Lung (tissue), 11 donors: ENCODE measurements at regions not wholly inside any gene's neighbourhood (a gene's known extent, or its start where the extent isn't known, plus 50 kb on each side); places are given as distances from the start of the nearest gene placed in this dataset.

Experiments used
- ATAC-seq: fragments of 200-7000 bp; cut with Tn5 transposase; one replicate; pipeline ENCODE4 v1.9.1; 2020; ENCODE audit warnings: moderate number of reproducible peaks; ENCODE audit not compliant: insufficient read depth, low FRiP score
- DNase-seq, 3 donors: peaks; one replicate each; pipeline ENCODE4 v3.0.0-alpha.2; 2013 to 2017
- H3K27ac ChIP-seq, 2 donors: one replicate each; pipeline ENCODE4 v1.5.1; 2013; ENCODE audit warnings: mild to moderate bottlenecking in 2 of 2, moderate library complexity in 2 of 2, control low read depth in 1 of 2, inconsistent platforms in 1 of 2, low read depth in 1 of 2, low read length in 1 of 2
- H3K27me3 ChIP-seq, 3 donors: one replicate each; pipeline ENCODE4 v1.5.1; 2013; ENCODE audit warnings: low read length in 2 of 3; ENCODE audit not compliant: control insufficient read depth in 3 of 3, insufficient read depth in 3 of 3
- H3K36me3 ChIP-seq, 4 donors: one replicate each; pipeline ENCODE4 v1.5.1; 2013; ENCODE audit warnings: low read length in 4 of 4, mild to moderate bottlenecking in 1 of 4, moderate library complexity in 1 of 4; ENCODE audit not compliant: control insufficient read depth in 4 of 4, insufficient read depth in 4 of 4
- H3K4me1 ChIP-seq, 5 donors: one replicate each; pipeline ENCODE4 v1.5.1; 2013; ENCODE audit warnings: low read length in 5 of 5, mild to moderate bottlenecking in 2 of 5, moderate library complexity in 1 of 5; ENCODE audit not compliant: control insufficient read depth in 5 of 5, insufficient read depth in 5 of 5
- H3K4me3 ChIP-seq: one replicate; pipeline ENCODE4 v1.5.1; 2013; ENCODE audit warnings: mild to moderate bottlenecking, control low read depth, moderate library complexity
- H3K9ac ChIP-seq, 2 donors: one replicate each; pipeline ENCODE4 v1.5.1; 2013; ENCODE audit warnings: low read length in 2 of 2, control low read depth in 1 of 2; ENCODE audit not compliant: insufficient read depth in 1 of 2
- H3K9me3 ChIP-seq, 4 donors: one replicate each; pipeline ENCODE4 v1.5.1; 2013; ENCODE audit warnings: low read length in 3 of 4, mild to moderate bottlenecking in 1 of 4, moderate library complexity in 1 of 4; ENCODE audit not compliant: control insufficient read depth in 4 of 4, insufficient read depth in 3 of 4
- CTCF ChIP-seq: IDR thresholded peaks from 2 replicates; pipeline ENCODE4 v1.5.1; 2012; ENCODE audit warnings: mild to moderate bottlenecking; ENCODE audit errors: control extremely low read depth, extremely low read depth
- WGBS, 2 donors: extraction: QIAGEN DNeasy Blood & Tissue Kit; methylation state at CpG; one replicate each; pipeline ENCODE4 v1.1.7; 2013; 5-methylcytosine and 5-hydroxymethylcytosine counted together
- donor health status: control.
- donor health status: control.
- donor health status: Bipolar disorder and iron deficiency.
- donor health status: healthy.
- donor health status: DM: yes; HTN: yes; CAD: no.

GRCh38 chr22:49678842-49679170, 148.9 kb downstream of the BRD1 start:
- 66 to 71% methylated on average over 10 of the region's 10 CpGs for WGBS, 2 donors
- DNase-seq = no peak
- H3K27ac ChIP-seq = no peak overlapping the region
- H3K9me3 ChIP-seq = no peaks in the 10 kb centered on the region
- H3K9ac ChIP-seq = no peak overlapping the region
- peaks cover 0 to 55% (median 12%) of the 10 kb centered on the region in 3 donors for H3K27me3 ChIP-seq
- ATAC-seq = no peak
- H3K4me3 ChIP-seq = no peak overlapping the region
- TF ChIP-seq CTCF = no peak
- no peaks in the 10 kb centered on the region for H3K36me3 ChIP-seq
- no peaks in the 10 kb centered on the region for H3K4me1 ChIP-seq

- ATAC-seq (no peak), DNase-seq (no peak)
- Histone ChIP-seq H3K9ac (no peak overlapping the region), H3K27me3 (peaks cover 0 to 59% (median 14%) of the 10 kb centered on the region in 3 donors), H3K9me3 (no peaks in the 10 kb centered on the region), H3K4me1 (no peaks in the 10 kb centered on the region), H3K36me3 (no peaks in the 10 kb centered on the region), H3K4me3 (no peak overlapping the region), H3K27ac (no peak overlapping the region)
- TF ChIP-seq CTCF = no peak
- WGBS, 2 donors = 35 to 52% methylated on average over 22 of the region's 22 CpGs
Observed at GRCh38 chr22:49678137-49678841, 149.4 kb downstream of the BRD1 start.

DNA sequence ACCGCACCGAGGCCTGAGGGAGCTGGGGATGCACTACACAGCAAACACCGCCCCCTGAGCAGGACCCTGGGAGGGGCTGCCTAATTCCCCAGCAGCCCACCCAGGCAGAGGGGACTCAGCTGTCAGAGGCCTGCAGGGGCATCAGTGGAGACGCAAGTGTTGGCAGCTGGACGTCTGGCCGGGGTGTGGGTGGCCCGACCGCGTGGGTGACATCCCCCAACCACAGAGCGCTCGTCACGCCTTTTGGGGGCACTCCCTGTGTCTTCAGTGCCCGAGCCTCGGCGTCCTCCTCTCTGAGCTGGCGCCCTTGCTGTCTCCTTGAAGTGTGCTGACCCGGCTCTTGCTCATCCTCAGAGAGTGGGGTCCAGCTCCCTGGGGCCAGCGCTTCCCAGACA, 150.2 kb downstream of the BRD1 start:
- H3K9me3 ChIP-seq = no peaks in the 10 kb centered on the region
- no peak overlapping the region for H3K4me3 ChIP-seq
- no peaks in the 10 kb centered on the region for H3K36me3 ChIP-seq
- no peak overlapping the region for H3K9ac ChIP-seq
- peaks cover 0 to 65% (median 19%) of the 10 kb centered on the region in 3 donors for H3K27me3 ChIP-seq
- no peak overlapping the region for H3K27ac ChIP-seq
- ATAC-seq (no peak), DNase-seq (no peak)
- no peak for TF ChIP-seq CTCF
- WGBS, 2 donors = 70 to 85% methylated on average over 18 of the region's 18 CpGs
- no peaks in the 10 kb centered on the region for H3K4me1 ChIP-seq
